Activated naive CD8-positive, alpha-beta T cell treated with anti-CD3 and anti-CD28 coated beads, Interleukin-2, amount 10 ng/mL, durations not matched to agents 7 days and 5 days (primary cell): ENCODE measurements at regions not wholly inside any gene's neighbourhood (a gene's known extent, or its start where the extent isn't known, plus 50 kb on each side); places are given as distances from the start of the nearest gene placed in this dataset.

Experiments used
- ATAC-seq: fragments of 150-1000 bp; cut with Tn5 transposase; one replicate; pipeline ENCODE4 v1.10.0; 2021; ENCODE audit warnings: low read depth, moderate library complexity
- POLR2A ChIA-PET: fragments of 350-600 bp; sonication (Branson Sonifier 250); formaldehyde crosslinking; loops from one replicate; lab custom pipeline; 2021; ENCODE audit warnings: antibody characterized with exemption; lab: Charles Lee
- DNase-seq: peaks from one replicate; pipeline ENCODE4 v3.0.0; 2021
- H3K27ac Mint-ChIP-seq: one replicate; pipeline ENCODE4 v1.8.0; 2022; ENCODE audit warnings: mild to moderate bottlenecking, mixed read lengths
- H3K27me3 Mint-ChIP-seq: one replicate; pipeline ENCODE4 v1.8.0; 2022; ENCODE audit warnings: mild to moderate bottlenecking, moderate library complexity, mixed read lengths
- H3K36me3 Mint-ChIP-seq: one replicate; pipeline ENCODE4 v1.8.0; 2021; ENCODE audit warnings: mild to moderate bottlenecking, mixed read lengths
- H3K4me1 Mint-ChIP-seq: one replicate; pipeline ENCODE4 v1.8.0; 2021; ENCODE audit warnings: mixed read lengths
- H3K4me3 Mint-ChIP-seq: one replicate; pipeline ENCODE4 v1.8.0; 2022; ENCODE audit warnings: mild to moderate bottlenecking, moderate library complexity, mixed read lengths
- H3K9me3 Mint-ChIP-seq: one replicate; pipeline ENCODE4 v1.8.0; 2021; ENCODE audit warnings: mixed read lengths

- Mint-ChIP-seq H3K27me3 (no peaks in the 10 kb centered on the region), H3K4me3 (no peak overlapping the region), H3K9me3 (peaks cover 8% of the 10 kb centered on the region), H3K36me3 (no peaks in the 10 kb centered on the region), H3K4me1 (no peaks in the 10 kb centered on the region), H3K27ac (no peak overlapping the region)
- DNase-seq (no peak), ATAC-seq (no peak)
- POLR2A ChIA-PET = no interaction called here
Measured at GRCh38 chr5:105581988-105582690, 2019.5 kb upstream of the NUDT12 start.

- Mint-ChIP-seq H3K4me1 (no peaks in the 10 kb centered on the region), H3K4me3 (no peak overlapping the region), H3K36me3 (no peaks in the 10 kb centered on the region), H3K27me3 (no peaks in the 10 kb centered on the region), H3K27ac (no peak overlapping the region), H3K9me3 (peaks cover 5% of the 10 kb centered on the region)
- DNase-seq = no peak
- POLR2A ChIA-PET = no interaction called here
- ATAC-seq = no peak
Measured at GRCh38 chr5:105573575-105573974, 2011.0 kb upstream of the NUDT12 start.

GRCh38 chr5:105565531-105565930, 2002.9 kb upstream of the NUDT12 start:
- no peaks in the 10 kb centered on the region for H3K27me3 Mint-ChIP-seq
- no peaks in the 10 kb centered on the region for H3K36me3 Mint-ChIP-seq
- no peak overlapping the region for H3K27ac Mint-ChIP-seq
- DNase-seq (no peak), ATAC-seq (no peak)
- H3K4me1 Mint-ChIP-seq = no peaks in the 10 kb centered on the region
- POLR2A ChIA-PET = no interaction called here
- H3K9me3 Mint-ChIP-seq = peaks cover 1% of the 10 kb centered on the region
- no peak overlapping the region for H3K4me3 Mint-ChIP-seq

- H3K36me3 Mint-ChIP-seq = no peaks in the 10 kb centered on the region
- H3K9me3 Mint-ChIP-seq = peaks cover 2% of the 10 kb centered on the region
- no peaks in the 10 kb centered on the region for H3K27me3 Mint-ChIP-seq
- no peak for DNase-seq
- no peaks in the 10 kb centered on the region for H3K4me1 Mint-ChIP-seq
- H3K4me3 Mint-ChIP-seq = no peak overlapping the region
- POLR2A ChIA-PET = no interaction called here
- H3K27ac Mint-ChIP-seq = no peak overlapping the region
- ATAC-seq = no peak
Measured at GRCh38 chr5:105563842-105564241, 2001.3 kb upstream of the NUDT12 start.

GRCh38 chr5:105554568-105555169, 1992.1 kb upstream of the NUDT12 start:
- H3K36me3 Mint-ChIP-seq = no peaks in the 10 kb centered on the region
- H3K4me3 Mint-ChIP-seq = no peak overlapping the region
- DNase-seq (no peak), ATAC-seq (no peak)
- peaks cover 6% of the 10 kb centered on the region for H3K9me3 Mint-ChIP-seq
- POLR2A ChIA-PET = no interaction called here
- H3K27ac Mint-ChIP-seq = no peak overlapping the region
- H3K27me3 Mint-ChIP-seq = no peaks in the 10 kb centered on the region
- no peaks in the 10 kb centered on the region for H3K4me1 Mint-ChIP-seq

- no peaks in the 10 kb centered on the region for H3K27me3 Mint-ChIP-seq
- H3K27ac Mint-ChIP-seq = no peak overlapping the region
- H3K4me3 Mint-ChIP-seq = no peak overlapping the region
- H3K4me1 Mint-ChIP-seq = no peaks in the 10 kb centered on the region
- POLR2A ChIA-PET = no interaction called here
- H3K36me3 Mint-ChIP-seq = no peaks in the 10 kb centered on the region
- peaks cover 3% of the 10 kb centered on the region for H3K9me3 Mint-ChIP-seq
- no peak for DNase-seq
- ATAC-seq = no peak
Measured at GRCh38 chr5:105544300-105544699, 1981.7 kb upstream of the NUDT12 start.

- Mint-ChIP-seq H3K4me3 (no peak overlapping the region), H3K27me3 (no peaks in the 10 kb centered on the region), H3K4me1 (no peaks in the 10 kb centered on the region), H3K36me3 (no peaks in the 10 kb centered on the region), H3K9me3 (peaks cover under 1% of the 10 kb centered on the region), H3K27ac (no peak overlapping the region)
- POLR2A ChIA-PET = no interaction called here
- DNase-seq = no peak
- ATAC-seq = no peak
Measured at GRCh38 chr5:105536675-105537074, 1974.1 kb upstream of the NUDT12 start.

- Mint-ChIP-seq H3K36me3 (no peaks in the 10 kb centered on the region), H3K4me3 (no peak overlapping the region), H3K27me3 (no peaks in the 10 kb centered on the region), H3K4me1 (no peaks in the 10 kb centered on the region), H3K27ac (no peak overlapping the region), H3K9me3 (peaks cover 3% of the 10 kb centered on the region)
- POLR2A ChIA-PET = no interaction called here
- ATAC-seq (no peak), DNase-seq (no peak)
Measured at GRCh38 chr5:105530716-105531261, 1968.2 kb upstream of the NUDT12 start.

- H3K27ac Mint-ChIP-seq = no peak overlapping the region
- H3K9me3 Mint-ChIP-seq = peaks cover 3% of the 10 kb centered on the region
- H3K4me3 Mint-ChIP-seq = no peak overlapping the region
- no peaks in the 10 kb centered on the region for H3K4me1 Mint-ChIP-seq
- H3K36me3 Mint-ChIP-seq = no peaks in the 10 kb centered on the region
- no peaks in the 10 kb centered on the region for H3K27me3 Mint-ChIP-seq
- DNase-seq = no peak
- no peak for ATAC-seq
- POLR2A ChIA-PET = no interaction called here
Measured at GRCh38 chr5:105529851-105530250, 1967.3 kb upstream of the NUDT12 start.

GRCh38 chr5:105508519-105508918, 1945.9 kb upstream of the NUDT12 start:
- H3K9me3 Mint-ChIP-seq = peaks cover 7% of the 10 kb centered on the region
- POLR2A ChIA-PET = no interaction called here

GRCh38 chr5:105506692-105507277, 1944.2 kb upstream of the NUDT12 start:
- POLR2A ChIA-PET = no interaction called here
- Mint-ChIP-seq H3K4me3 (no peak overlapping the region), H3K9me3 (peaks cover 6% of the 10 kb centered on the region), H3K27me3 (no peaks in the 10 kb centered on the region), H3K4me1 (no peaks in the 10 kb centered on the region), H3K27ac (no peak overlapping the region), H3K36me3 (no peaks in the 10 kb centered on the region)
- DNase-seq = no peak
- ATAC-seq = no peak

More at GRCh38 chr5:105508519-105508918, 1945.9 kb upstream of the NUDT12 start:
- no peak overlapping the region for H3K4me3 Mint-ChIP-seq
- H3K27me3 Mint-ChIP-seq = no peaks in the 10 kb centered on the region
- DNase-seq (no peak), ATAC-seq (no peak)
- no peaks in the 10 kb centered on the region for H3K36me3 Mint-ChIP-seq
- H3K27ac Mint-ChIP-seq = no peak overlapping the region
- H3K4me1 Mint-ChIP-seq = no peaks in the 10 kb centered on the region

- Mint-ChIP-seq H3K27me3 (no peaks in the 10 kb centered on the region), H3K27ac (no peak overlapping the region), H3K36me3 (no peaks in the 10 kb centered on the region), H3K9me3 (peaks cover 4% of the 10 kb centered on the region), H3K4me3 (no peak overlapping the region), H3K4me1 (no peaks in the 10 kb centered on the region)
- ATAC-seq (no peak), DNase-seq (no peak)
- POLR2A ChIA-PET = no interaction called here
Measured at GRCh38 chr5:105503950-105504349, 1941.4 kb upstream of the NUDT12 start.

GRCh38 chr5:105501315-105501714, 1938.7 kb upstream of the NUDT12 start:
- DNase-seq = no peak
- Mint-ChIP-seq H3K9me3 (peaks cover 4% of the 10 kb centered on the region), H3K4me1 (no peaks in the 10 kb centered on the region), H3K4me3 (no peak overlapping the region), H3K27me3 (no peaks in the 10 kb centered on the region), H3K27ac (no peak overlapping the region), H3K36me3 (no peaks in the 10 kb centered on the region)
- no peak for ATAC-seq
- POLR2A ChIA-PET = no interaction called here

GRCh38 chr5:105475401-105475800, 1912.8 kb upstream of the NUDT12 start:
- Mint-ChIP-seq H3K27ac (no peak overlapping the region), H3K4me1 (no peaks in the 10 kb centered on the region), H3K4me3 (no peak overlapping the region), H3K36me3 (no peaks in the 10 kb centered on the region), H3K9me3 (peaks cover 6% of the 10 kb centered on the region), H3K27me3 (no peaks in the 10 kb centered on the region)
- ATAC-seq (no peak), DNase-seq (no peak)
- POLR2A ChIA-PET = no interaction called here
